ENCODE measurements at regions not wholly inside any gene's neighbourhood (a gene's known extent, or its start where the extent isn't known, plus 50 kb on each side); places are given as distances from the start of the nearest gene placed in this dataset.

DNA sequence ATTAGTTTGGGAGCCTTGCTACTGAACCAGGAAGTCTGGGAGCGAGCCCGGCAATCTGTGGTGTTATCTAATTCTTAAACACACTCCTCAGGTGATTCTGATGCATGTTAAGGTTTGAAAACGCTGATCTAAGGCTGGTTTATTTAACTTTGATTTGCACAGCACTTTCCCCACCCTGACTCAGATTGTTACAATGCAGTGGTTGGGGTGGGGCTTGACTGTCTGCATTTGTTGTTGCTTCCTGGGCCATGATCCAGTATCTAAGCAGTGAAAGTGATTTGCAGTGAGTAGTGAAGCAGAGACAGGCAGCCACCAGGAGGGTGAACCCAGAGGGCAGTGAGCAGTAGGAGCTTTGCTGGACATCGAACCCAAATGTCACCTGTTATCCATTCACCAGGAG, 81.6 kb upstream of the ARGLU1 start:
- TF ChIP-seq, protein P1, sequence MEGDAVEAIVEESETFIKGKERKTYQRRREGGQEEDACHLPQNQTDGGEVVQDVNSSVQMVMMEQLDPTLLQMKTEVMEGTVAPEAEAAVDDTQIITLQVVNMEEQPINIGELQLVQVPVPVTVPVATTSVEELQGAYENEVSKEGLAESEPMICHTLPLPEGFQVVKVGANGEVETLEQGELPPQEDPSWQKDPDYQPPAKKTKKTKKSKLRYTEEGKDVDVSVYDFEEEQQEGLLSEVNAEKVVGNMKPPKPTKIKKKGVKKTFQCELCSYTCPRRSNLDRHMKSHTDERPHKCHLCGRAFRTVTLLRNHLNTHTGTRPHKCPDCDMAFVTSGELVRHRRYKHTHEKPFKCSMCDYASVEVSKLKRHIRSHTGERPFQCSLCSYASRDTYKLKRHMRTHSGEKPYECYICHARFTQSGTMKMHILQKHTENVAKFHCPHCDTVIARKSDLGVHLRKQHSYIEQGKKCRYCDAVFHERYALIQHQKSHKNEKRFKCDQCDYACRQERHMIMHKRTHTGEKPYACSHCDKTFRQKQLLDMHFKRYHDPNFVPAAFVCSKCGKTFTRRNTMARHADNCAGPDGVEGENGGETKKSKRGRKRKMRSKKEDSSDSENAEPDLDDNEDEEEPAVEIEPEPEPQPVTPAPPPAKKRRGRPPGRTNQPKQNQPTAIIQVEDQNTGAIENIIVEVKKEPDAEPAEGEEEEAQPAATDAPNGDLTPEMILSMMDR (IDR thresholded peaks at IDR 0.05): no peak
- TF ChIP-seq POLR2AphosphoS5 (IDR thresholded peaks at IDR 0.05): no peak
- TF ChIP-seq POLR2A (IDR thresholded peaks at IDR 0.05): no peak
